Activated T-helper 1 cell treated with anti-CD3 and anti-CD28 coated beads, Interleukin-12 subunit alpha, Interleukin-12 subunit beta, Interleukin-2, Interleukin-4 antibody, amounts not matched to agents 30 ng/mL and 10 ng/mL and 1 ng/mL, durations not matched to agents 14 hours and 24 hours and 36 hours (primary cell): ENCODE measurements at regions not wholly inside any gene's neighbourhood (a gene's known extent, or its start where the extent isn't known, plus 50 kb on each side); places are given as distances from the start of the nearest gene placed in this dataset.

Experiments
- DNase-seq: peaks from one replicate; pipeline ENCODE4 v3.0.0; 2021; ENCODE audit warnings: low spot score
- H3K27ac Mint-ChIP-seq: one replicate; pipeline ENCODE4 v1.8.0; 2021; ENCODE audit warnings: mild to moderate bottlenecking, mixed read lengths
- H3K27me3 Mint-ChIP-seq: one replicate; pipeline ENCODE4 v1.8.0; 2022; ENCODE audit warnings: mild to moderate bottlenecking, moderate library complexity, mixed read lengths; ENCODE audit not compliant: insufficient read depth
- H3K36me3 Mint-ChIP-seq: one replicate; pipeline ENCODE4 v1.8.0; 2021; ENCODE audit warnings: low read depth, mixed read lengths
- H3K4me1 Mint-ChIP-seq: one replicate; pipeline ENCODE4 v1.8.0; 2021; ENCODE audit warnings: low read depth, mixed read lengths
- H3K4me3 Mint-ChIP-seq: one replicate; pipeline ENCODE4 v1.8.0; 2021; ENCODE audit warnings: mild to moderate bottlenecking, moderate library complexity, mixed read lengths
- H3K9me3 Mint-ChIP-seq: one replicate; pipeline ENCODE4 v1.8.0; 2021; ENCODE audit warnings: mixed read lengths
- intact Hi-C: fragments of 100-400 bp; cut with micrococcal nuclease; formaldehyde crosslinking; loops from one replicate; pipeline ENCODE4 v1.15.1; 2024

GRCh38 chr4:180657881-180658280 lies 1585.3 kb upstream of the TENM3 start:
- H3K36me3 Mint-ChIP-seq: no peaks in the 10 kb centered on the region
- no peak for DNase-seq
- no peak overlapping the region for H3K27ac Mint-ChIP-seq
- H3K4me3 Mint-ChIP-seq: no peak overlapping the region
- H3K9me3 Mint-ChIP-seq: no peaks in the 10 kb centered on the region
- no peaks in the 10 kb centered on the region for H3K27me3 Mint-ChIP-seq
- H3K4me1 Mint-ChIP-seq: no peaks in the 10 kb centered on the region
- intact Hi-C loops: no loop called here

GRCh38 chr4:180664766-180665368 lies 1578.3 kb upstream of the TENM3 start:
- intact Hi-C loops: loop anchor here (2.0 kb wide), 1 partner anchor 864 kb away; no protein-coding TSS in a partner anchor
- no peaks in the 10 kb centered on the region for H3K4me1 Mint-ChIP-seq
- no peaks in the 10 kb centered on the region for H3K9me3 Mint-ChIP-seq
- no peak overlapping the region for H3K4me3 Mint-ChIP-seq
- no peak overlapping the region for H3K27ac Mint-ChIP-seq
- peak; percentile 19 for DNase-seq
- no peaks in the 10 kb centered on the region for H3K36me3 Mint-ChIP-seq
- H3K27me3 Mint-ChIP-seq: no peaks in the 10 kb centered on the region

- DNase-seq: no peak
- Mint-ChIP-seq H3K36me3 (no peaks in the 10 kb centered on the region), H3K9me3 (no peaks in the 10 kb centered on the region), H3K4me3 (no peak overlapping the region), H3K4me1 (no peaks in the 10 kb centered on the region), H3K27me3 (no peaks in the 10 kb centered on the region), H3K27ac (no peak overlapping the region)
- intact Hi-C loops: loop anchor here (2.0 kb wide), 1 partner anchor 863 kb away; no protein-coding TSS in a partner anchor
Observed at GRCh38 chr4:180665481-180665880, 1577.7 kb upstream of the TENM3 start.

GRCh38 chr4:180665994-180666824 lies 1577.0 kb upstream of the TENM3 start:
- H3K9me3 Mint-ChIP-seq: no peaks in the 10 kb centered on the region
- no peaks in the 10 kb centered on the region for H3K4me1 Mint-ChIP-seq
- H3K27ac Mint-ChIP-seq: no peak overlapping the region
- H3K36me3 Mint-ChIP-seq: no peaks in the 10 kb centered on the region
- H3K27me3 Mint-ChIP-seq: no peaks in the 10 kb centered on the region
- no peak overlapping the region for H3K4me3 Mint-ChIP-seq
- DNase-seq: no peak
- intact Hi-C loops: loop anchor here (2.0 kb wide), 1 partner anchor 863 kb away; no protein-coding TSS in a partner anchor

DNA sequence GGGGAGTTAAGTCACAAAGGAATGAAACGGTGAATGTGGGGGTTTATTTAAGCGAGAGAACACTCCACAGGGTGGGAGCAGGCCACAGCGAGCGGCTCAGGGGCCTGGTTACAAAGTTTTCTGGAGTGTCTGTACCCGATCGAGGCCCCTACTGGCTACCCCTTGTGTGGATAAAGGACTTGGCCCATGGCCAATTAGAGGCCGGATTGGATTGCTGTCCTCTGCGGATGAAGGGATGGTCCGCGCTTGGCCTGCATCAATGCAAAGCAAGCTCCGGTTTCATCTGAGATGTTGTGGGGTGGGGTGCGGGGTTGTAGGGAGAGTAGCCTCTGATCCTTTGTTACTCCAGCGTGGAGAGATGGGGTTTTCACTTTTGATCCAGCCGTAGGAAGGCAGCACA lies 1574.5 kb upstream of the TENM3 start:
- Mint-ChIP-seq H3K4me3 (no peak overlapping the region), H3K36me3 (no peaks in the 10 kb centered on the region), H3K27ac (no peak overlapping the region), H3K27me3 (no peaks in the 10 kb centered on the region), H3K4me1 (no peaks in the 10 kb centered on the region), H3K9me3 (no peaks in the 10 kb centered on the region)
- DNase-seq: no peak
- intact Hi-C loops: no loop called here

DNA sequence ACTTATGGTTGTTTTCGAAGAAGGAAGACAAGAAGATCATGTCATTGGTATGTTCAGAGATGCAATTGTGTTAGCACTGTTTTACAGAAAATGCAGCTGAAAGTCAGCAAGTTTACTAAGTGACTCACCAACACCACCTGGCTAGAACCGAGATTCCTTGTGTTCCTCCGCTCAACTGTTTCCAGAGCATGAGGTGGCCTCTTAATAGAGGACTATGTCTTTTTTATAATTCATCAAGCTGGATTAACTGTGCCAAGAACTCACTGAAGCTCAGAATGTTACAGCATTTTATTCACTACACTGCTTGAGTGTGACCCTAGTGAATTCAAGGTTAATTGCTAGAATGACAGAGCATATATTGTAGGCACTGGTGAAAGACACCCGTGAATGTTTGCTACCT lies 1573.5 kb upstream of the TENM3 start:
- DNase-seq: no peak
- Mint-ChIP-seq H3K4me1 (no peaks in the 10 kb centered on the region), H3K27me3 (no peaks in the 10 kb centered on the region), H3K27ac (no peak overlapping the region), H3K36me3 (no peaks in the 10 kb centered on the region), H3K4me3 (no peak overlapping the region), H3K9me3 (no peaks in the 10 kb centered on the region)
- intact Hi-C loops: no loop called here

DNA sequence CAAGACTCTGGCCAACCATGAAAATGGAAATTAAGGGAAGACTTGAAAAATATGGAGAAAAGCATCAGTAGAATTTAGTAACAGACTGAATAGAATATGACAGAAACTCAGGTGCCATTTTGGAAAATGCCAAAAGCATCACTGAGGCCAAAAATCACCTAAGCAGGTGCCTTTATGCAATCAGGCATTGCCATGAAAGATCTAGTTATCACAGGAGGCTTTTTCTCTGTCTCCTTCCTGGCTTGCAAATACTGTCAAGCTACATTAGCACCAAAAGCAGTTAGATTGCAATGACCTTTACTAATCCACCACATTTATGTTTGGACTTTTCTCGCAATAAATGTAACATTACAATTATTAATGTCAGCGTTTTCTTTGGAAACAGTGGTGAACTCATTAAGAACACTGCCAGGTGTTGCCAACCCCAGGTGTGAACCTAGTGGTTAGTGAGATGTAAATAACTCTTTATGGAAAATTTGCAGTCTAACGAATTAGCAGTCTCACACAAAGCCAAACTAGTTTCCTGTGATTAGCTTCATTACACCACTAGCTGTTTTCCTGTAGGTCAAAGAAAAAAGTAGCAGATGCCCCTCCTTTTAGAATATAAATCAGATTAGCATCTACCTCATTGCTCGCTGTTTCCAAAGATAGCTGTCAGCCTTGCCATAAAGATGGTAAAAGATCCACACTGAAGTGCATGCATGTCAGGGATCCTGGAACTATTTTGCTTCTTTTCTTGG lies 1568.4 kb upstream of the TENM3 start:
- H3K4me3 Mint-ChIP-seq: no peak overlapping the region
- H3K36me3 Mint-ChIP-seq: no peaks in the 10 kb centered on the region
- intact Hi-C loops: no loop called here
- no peaks in the 10 kb centered on the region for H3K4me1 Mint-ChIP-seq
- H3K27ac Mint-ChIP-seq: no peak overlapping the region
- no peaks in the 10 kb centered on the region for H3K9me3 Mint-ChIP-seq
- DNase-seq: no peak
- peaks cover 1% of the 10 kb centered on the region for H3K27me3 Mint-ChIP-seq

DNA sequence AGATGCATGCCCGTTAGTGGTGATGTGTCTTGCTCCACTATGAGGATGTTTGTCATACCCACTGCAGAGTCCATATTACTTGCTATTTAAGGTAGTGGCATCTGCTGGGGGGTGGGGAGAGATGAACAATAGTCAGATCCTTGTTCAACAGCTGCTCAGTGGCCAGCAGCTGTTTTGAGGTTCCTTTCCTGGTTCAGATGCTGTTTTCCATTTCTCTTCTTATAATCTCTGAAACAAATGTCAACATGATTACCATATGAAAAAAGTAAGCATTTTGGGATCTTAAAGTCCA lies 1567.9 kb upstream of the TENM3 start:
- no peaks in the 10 kb centered on the region for H3K4me1 Mint-ChIP-seq
- DNase-seq: no peak
- no peak overlapping the region for H3K27ac Mint-ChIP-seq
- H3K36me3 Mint-ChIP-seq: no peaks in the 10 kb centered on the region
- no peak overlapping the region for H3K4me3 Mint-ChIP-seq
- H3K9me3 Mint-ChIP-seq: no peaks in the 10 kb centered on the region
- intact Hi-C loops: no loop called here
- H3K27me3 Mint-ChIP-seq: peaks cover 1% of the 10 kb centered on the region

- Mint-ChIP-seq H3K36me3 (no peaks in the 10 kb centered on the region), H3K27me3 (peaks cover 1% of the 10 kb centered on the region), H3K4me1 (no peaks in the 10 kb centered on the region), H3K27ac (no peak overlapping the region), H3K9me3 (no peaks in the 10 kb centered on the region), H3K4me3 (no peak overlapping the region)
- no peak for DNase-seq
- intact Hi-C loops: no loop called here
Observed at GRCh38 chr4:180680305-180680704, 1562.9 kb upstream of the TENM3 start.

DNA sequence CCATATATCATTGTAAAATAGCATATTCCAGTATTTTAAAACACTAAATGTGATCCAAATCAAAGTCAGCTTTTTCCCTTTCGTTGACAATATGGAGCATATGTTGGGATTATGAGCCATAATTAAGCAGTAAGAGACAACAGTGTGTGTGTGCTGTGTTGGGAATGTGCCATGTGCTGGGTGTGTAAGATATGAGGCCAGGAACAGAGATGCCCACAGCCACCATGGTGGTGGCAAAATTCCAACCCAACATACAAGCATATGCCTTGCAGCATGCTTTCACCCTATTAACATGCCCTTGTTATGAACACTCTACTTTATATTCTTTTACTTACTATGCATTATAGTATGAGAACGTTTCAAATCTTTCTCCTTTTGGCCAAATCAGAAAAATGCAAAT lies 1560.4 kb upstream of the TENM3 start:
- Mint-ChIP-seq H3K4me1 (no peaks in the 10 kb centered on the region), H3K9me3 (no peaks in the 10 kb centered on the region)
- intact Hi-C loops: no loop called here

DNA sequence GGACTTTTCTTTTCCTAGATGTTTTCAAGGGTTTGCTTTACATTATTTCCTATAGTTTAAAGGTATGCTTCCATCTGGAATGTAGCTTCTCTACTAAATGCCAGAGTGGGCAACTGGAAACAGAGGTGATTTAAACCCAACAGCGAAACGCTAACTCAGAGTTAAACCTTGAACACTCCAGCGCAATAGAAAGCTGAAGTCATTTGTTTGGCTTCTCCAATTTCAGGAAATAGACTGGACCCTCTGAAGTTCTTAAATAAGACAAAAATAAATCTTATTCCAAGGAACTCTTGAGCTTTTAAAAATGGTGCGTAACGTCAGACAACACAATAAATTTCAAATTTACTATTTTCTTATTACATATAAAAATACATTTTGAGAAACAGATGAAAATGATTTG lies 1560.0 kb upstream of the TENM3 start:
- no peak for DNase-seq
- no peak overlapping the region for H3K27ac Mint-ChIP-seq
- no peak overlapping the region for H3K4me3 Mint-ChIP-seq
- no peaks in the 10 kb centered on the region for H3K4me1 Mint-ChIP-seq
- intact Hi-C loops: no loop called here
- no peaks in the 10 kb centered on the region for H3K36me3 Mint-ChIP-seq
- H3K27me3 Mint-ChIP-seq: no peaks in the 10 kb centered on the region
- no peaks in the 10 kb centered on the region for H3K9me3 Mint-ChIP-seq

More for the DNA sequence above, 1560.4 kb upstream of the TENM3 start:
- peaks cover 1% of the 10 kb centered on the region for H3K27me3 Mint-ChIP-seq
- H3K36me3 Mint-ChIP-seq: no peaks in the 10 kb centered on the region
- DNase-seq: no peak
- no peak overlapping the region for H3K27ac Mint-ChIP-seq
- no peak overlapping the region for H3K4me3 Mint-ChIP-seq

- intact Hi-C loops: no loop called here
- H3K27me3 Mint-ChIP-seq: no peaks in the 10 kb centered on the region
- H3K36me3 Mint-ChIP-seq: no peaks in the 10 kb centered on the region
- no peak overlapping the region for H3K27ac Mint-ChIP-seq
- no peaks in the 10 kb centered on the region for H3K4me1 Mint-ChIP-seq
- H3K9me3 Mint-ChIP-seq: no peaks in the 10 kb centered on the region
- H3K4me3 Mint-ChIP-seq: no peak overlapping the region
- DNase-seq: no peak
Observed at GRCh38 chr4:180688480-180688879, 1554.7 kb upstream of the TENM3 start.

DNA sequence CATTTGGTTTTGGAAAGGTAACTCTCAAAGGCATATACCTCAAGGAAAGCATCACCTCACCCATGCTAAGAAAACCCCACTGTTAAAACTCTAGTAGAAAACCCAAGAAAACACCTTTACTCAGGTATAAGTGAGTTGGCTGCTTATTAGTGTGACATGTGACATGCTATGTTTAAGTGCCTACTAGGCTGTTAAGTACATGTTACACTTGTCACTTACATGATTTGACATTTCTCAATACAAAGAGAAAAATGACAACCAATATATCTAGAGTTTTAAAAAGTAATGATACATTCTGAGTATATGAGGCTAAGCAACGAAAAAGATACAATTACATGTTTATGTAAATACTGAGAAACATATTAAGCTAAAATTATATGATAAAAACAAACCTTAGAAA lies 1548.3 kb upstream of the TENM3 start:
- H3K4me1 Mint-ChIP-seq: no peaks in the 10 kb centered on the region
- H3K27ac Mint-ChIP-seq: no peak overlapping the region
- no peaks in the 10 kb centered on the region for H3K27me3 Mint-ChIP-seq
- peaks cover 7% of the 10 kb centered on the region for H3K9me3 Mint-ChIP-seq
- no peak for DNase-seq
- no peak overlapping the region for H3K4me3 Mint-ChIP-seq
- no peaks in the 10 kb centered on the region for H3K36me3 Mint-ChIP-seq
- intact Hi-C loops: no loop called here
